HUES6 (cell line): ENCODE measurements at regions not wholly inside any gene's neighbourhood (a gene's known extent, or its start where the extent isn't known, plus 50 kb on each side); places are given as distances from the start of the nearest gene placed in this dataset.

Experiments
- H3K27ac ChIP-seq: 2 replicates; pipeline ENCODE4 v1.7.0; 2013; ENCODE audit warnings: low read depth, mild to moderate bottlenecking, low read length, inconsistent platforms
- H3K27me3 ChIP-seq: 2 replicates; pipeline ENCODE4 v1.6.1; 2013; ENCODE audit warnings: low read length; ENCODE audit not compliant: control insufficient read depth, insufficient read depth
- H3K36me3 ChIP-seq: 2 replicates; pipeline ENCODE4 v1.6.1; 2013; ENCODE audit warnings: low read length; ENCODE audit not compliant: control insufficient read depth, insufficient read depth
- H3K4me1 ChIP-seq: 2 replicates; pipeline ENCODE4 v1.6.1; 2013; ENCODE audit warnings: low read length; ENCODE audit not compliant: control insufficient read depth, insufficient read depth
- H3K4me3 ChIP-seq: 2 replicates; pipeline ENCODE4 v1.5.1; 2013; ENCODE audit warnings: low read depth, low read length
- H3K9ac ChIP-seq: one replicate; pipeline ENCODE4 v1.6.1; 2013; ENCODE audit warnings: mild to moderate bottlenecking, low read length
- H3K9me3 ChIP-seq: 2 replicates; pipeline ENCODE4 v1.6.1; 2013; ENCODE audit warnings: low read depth, low read length; ENCODE audit not compliant: control insufficient read depth, insufficient read depth

DNA sequence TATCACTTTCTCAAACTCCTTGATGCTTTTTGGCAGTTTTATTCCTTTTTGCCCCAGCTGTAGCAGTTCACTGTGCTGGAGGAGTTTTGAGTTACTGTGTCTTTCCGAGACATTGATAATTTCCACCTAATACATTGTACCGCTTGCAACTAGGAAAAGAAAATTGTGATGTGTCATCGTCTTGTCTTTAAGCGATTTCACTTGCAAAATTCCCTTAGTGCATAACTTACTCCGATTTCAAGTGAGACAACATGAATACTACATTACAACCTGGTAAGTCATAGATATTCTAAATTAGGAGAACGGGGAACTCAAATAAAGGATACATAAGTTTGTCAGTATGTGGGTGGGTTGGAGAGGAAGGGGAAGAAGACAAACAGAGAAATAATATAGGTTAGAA, 340.5 kb upstream of the KYNU start:
- Histone ChIP-seq H3K27ac (no peak overlapping the region), H3K4me3 (no peak overlapping the region), H3K9me3 (no peaks in the 10 kb centered on the region), H3K9ac (no peak overlapping the region), H3K36me3 (no peaks in the 10 kb centered on the region), H3K4me1 (no peaks in the 10 kb centered on the region), H3K27me3 (no peaks in the 10 kb centered on the region)

DNA sequence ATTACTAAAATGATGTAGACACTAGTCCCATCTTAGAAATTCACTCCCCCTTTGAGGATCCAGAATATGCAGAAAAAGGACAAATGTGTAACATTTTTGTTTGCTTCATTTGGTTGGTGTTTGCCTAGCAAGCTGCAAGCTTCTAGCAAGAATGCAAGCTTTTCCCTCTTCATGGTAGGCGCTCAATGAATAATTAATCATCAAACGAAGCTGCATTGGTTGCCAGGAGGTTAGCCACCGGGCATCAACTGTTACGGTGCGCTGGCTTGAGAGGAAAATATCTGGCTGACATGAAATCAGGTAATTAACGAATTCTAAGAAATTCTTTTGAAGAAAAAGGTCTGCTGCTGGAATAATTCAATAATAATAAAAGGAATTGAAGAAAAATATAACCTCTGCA, 341.0 kb upstream of the KYNU start:
- Histone ChIP-seq H3K27me3 (no peaks in the 10 kb centered on the region), H3K36me3 (no peaks in the 10 kb centered on the region), H3K9me3 (no peaks in the 10 kb centered on the region), H3K4me1 (no peaks in the 10 kb centered on the region), H3K4me3 (no peak overlapping the region), H3K9ac (no peak overlapping the region), H3K27ac (no peak overlapping the region)

DNA sequence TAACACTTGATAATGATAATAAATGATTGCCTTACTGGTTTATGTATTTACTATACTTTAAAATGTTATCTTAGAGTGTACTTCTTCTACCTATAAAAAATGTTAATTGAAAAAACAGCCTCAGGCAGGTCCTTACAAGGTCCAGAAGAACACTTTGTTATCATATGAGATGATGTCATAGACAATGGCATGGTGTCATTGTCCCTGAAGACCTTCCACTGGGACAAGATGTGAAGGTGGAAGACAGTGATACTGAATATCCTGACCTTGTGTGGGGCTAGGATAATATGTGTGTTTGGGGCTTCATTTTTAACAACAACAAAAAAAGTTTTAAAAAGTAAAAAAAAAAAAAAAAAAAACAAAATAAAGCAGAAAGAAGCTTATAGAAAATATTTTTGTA, 342.2 kb upstream of the KYNU start:
- Histone ChIP-seq H3K27me3 (no peaks in the 10 kb centered on the region), H3K4me3 (no peak overlapping the region), H3K4me1 (no peaks in the 10 kb centered on the region), H3K36me3 (no peaks in the 10 kb centered on the region), H3K9ac (no peak overlapping the region), H3K9me3 (no peaks in the 10 kb centered on the region), H3K27ac (no peak overlapping the region)

DNA sequence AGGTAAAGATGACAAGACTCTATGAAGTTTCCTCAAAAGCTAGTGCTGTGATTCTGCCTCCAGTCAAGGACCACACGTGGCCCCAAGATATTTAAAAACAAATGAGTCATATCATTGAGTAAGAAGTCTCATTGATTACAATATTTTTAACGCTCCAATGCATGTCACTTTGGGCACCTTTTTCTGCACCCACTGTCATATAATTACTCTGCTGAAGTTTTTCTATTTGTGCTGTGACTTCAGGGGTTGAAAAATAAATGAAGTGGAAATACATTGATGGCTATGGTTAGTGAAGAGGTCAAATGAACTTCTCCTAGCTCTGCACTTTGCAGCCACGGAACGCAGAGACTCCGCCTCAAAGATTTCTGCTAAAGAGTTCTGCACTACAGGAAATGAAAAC, 344.3 kb upstream of the KYNU start:
- H3K36me3 ChIP-seq: no peaks in the 10 kb centered on the region
- H3K9ac ChIP-seq: no peak overlapping the region
- H3K4me1 ChIP-seq: no peaks in the 10 kb centered on the region
- no peaks in the 10 kb centered on the region for H3K27me3 ChIP-seq
- H3K27ac ChIP-seq: no peak overlapping the region
- no peaks in the 10 kb centered on the region for H3K9me3 ChIP-seq
- no peak overlapping the region for H3K4me3 ChIP-seq

DNA sequence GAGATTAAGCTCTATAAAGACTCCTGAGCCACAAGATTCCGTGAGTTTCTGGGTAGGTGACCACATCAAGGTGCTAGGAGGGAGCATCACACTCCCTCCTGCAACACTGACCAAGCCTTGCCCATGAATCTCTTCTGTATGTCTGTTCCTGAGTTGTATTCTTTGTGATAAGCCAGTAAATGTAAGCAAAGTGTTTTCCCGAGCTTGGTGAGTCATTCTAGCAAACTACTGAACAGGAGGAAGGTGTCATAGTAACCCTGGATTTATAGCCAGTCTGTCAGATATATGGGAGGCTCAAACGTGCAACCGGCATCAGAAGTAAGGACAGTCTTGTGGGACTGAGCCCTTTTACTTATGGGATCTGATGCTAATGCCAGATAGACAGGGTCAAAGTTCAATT, 346.1 kb upstream of the KYNU start:
- Histone ChIP-seq H3K4me3 (no peak overlapping the region), H3K9ac (no peak overlapping the region), H3K36me3 (no peaks in the 10 kb centered on the region)

DNA sequence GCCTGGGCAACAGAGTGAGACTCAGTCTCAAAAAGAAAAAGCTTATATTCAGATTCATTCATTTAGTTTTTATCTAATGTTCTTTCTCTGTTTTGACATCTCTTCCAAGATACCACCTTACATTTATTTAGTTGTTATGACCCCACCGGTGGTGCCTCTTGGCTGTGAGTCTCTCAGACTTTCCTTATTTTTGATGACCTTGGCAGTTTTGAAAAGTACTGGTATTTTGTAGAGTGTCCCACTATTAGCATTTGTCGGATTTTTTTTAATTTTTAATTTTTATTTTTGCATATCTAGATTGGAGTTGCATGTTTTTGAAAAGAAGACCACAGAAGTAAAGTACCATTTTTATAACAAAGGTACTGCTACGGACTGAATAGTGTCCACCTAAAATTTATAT, 351.7 kb upstream of the KYNU start:
- H3K4me3 ChIP-seq: no peak overlapping the region
- no peaks in the 10 kb centered on the region for H3K27me3 ChIP-seq
- H3K9me3 ChIP-seq: no peaks in the 10 kb centered on the region
- no peak overlapping the region for H3K9ac ChIP-seq
- H3K27ac ChIP-seq: no peak overlapping the region
- H3K36me3 ChIP-seq: no peaks in the 10 kb centered on the region
- H3K4me1 ChIP-seq: no peaks in the 10 kb centered on the region

More for the DNA sequence above, 346.1 kb upstream of the KYNU start:
- no peaks in the 10 kb centered on the region for H3K9me3 ChIP-seq
- no peaks in the 10 kb centered on the region for H3K27me3 ChIP-seq
- H3K4me1 ChIP-seq: no peaks in the 10 kb centered on the region
- no peak overlapping the region for H3K27ac ChIP-seq

DNA sequence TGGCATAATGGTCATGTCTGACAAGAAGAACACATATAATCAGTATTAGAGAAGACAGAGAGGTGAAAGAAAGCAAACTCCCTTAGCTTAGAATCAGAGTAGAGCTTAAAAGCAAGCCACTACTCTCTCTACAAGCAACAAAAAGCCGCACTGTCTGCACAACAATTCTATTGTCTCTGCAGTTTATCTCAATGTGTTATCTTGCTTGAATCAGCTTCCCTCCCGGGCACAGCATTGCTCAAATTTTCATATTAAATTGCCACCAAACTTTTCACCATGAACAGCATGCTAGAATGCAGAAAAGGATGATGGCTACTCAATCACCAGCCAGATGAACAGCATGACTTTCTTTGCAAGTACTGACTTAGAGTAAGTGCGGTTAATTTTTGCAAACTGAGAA, 356.0 kb upstream of the KYNU start:
- H3K9me3 ChIP-seq: no peaks in the 10 kb centered on the region
- no peak overlapping the region for H3K27ac ChIP-seq
- no peak overlapping the region for H3K9ac ChIP-seq
- H3K36me3 ChIP-seq: no peaks in the 10 kb centered on the region
- H3K27me3 ChIP-seq: no peaks in the 10 kb centered on the region
- no peaks in the 10 kb centered on the region for H3K4me1 ChIP-seq
- no peak overlapping the region for H3K4me3 ChIP-seq

DNA sequence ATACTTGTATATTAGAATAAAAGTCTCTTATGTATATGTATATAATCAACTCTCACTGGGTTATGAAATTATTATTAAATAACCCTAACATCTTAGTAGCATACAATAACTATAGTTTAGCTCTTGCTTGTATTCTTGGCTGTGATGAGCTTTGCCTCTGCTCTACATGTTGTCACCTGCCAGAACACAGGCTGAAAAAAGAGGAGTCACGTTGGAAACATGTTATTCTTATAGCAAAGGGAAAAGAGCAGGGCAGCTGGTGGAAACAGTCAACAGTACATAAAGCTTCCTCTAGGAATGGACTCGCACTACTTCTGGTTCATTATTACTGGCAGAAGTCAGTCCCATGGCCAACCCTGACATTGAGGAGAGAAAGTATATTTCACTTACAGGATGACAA, 362.0 kb upstream of the KYNU start:
- H3K27me3 ChIP-seq: no peaks in the 10 kb centered on the region
- no peak overlapping the region for H3K4me3 ChIP-seq
- no peaks in the 10 kb centered on the region for H3K36me3 ChIP-seq
- no peak overlapping the region for H3K9ac ChIP-seq
- no peaks in the 10 kb centered on the region for H3K9me3 ChIP-seq
- H3K27ac ChIP-seq: no peak overlapping the region
- no peaks in the 10 kb centered on the region for H3K4me1 ChIP-seq

DNA sequence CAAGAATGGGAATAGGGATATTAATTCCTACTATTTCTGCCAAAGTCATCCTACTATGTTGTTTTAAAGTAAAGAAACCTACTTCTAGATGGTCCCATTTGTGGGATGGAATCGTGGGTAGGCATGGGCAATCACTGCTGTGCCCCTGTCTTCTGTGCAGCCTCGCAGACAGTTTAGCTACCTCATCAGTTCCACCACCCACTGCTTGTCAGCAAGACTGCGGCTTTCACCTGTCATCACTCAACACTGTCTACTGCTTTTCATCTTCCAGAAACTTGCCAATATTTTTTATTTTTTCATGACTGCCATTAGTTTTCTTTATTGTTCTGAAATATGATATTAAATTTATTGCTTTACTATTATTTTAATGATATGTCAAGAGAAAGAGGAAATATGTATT, 368.1 kb upstream of the KYNU start:
- H3K36me3 ChIP-seq: no peaks in the 10 kb centered on the region
- H3K4me3 ChIP-seq: no peak overlapping the region
- H3K27me3 ChIP-seq: no peaks in the 10 kb centered on the region
- no peak overlapping the region for H3K9ac ChIP-seq
- no peaks in the 10 kb centered on the region for H3K4me1 ChIP-seq
- H3K9me3 ChIP-seq: no peaks in the 10 kb centered on the region
- no peak overlapping the region for H3K27ac ChIP-seq

DNA sequence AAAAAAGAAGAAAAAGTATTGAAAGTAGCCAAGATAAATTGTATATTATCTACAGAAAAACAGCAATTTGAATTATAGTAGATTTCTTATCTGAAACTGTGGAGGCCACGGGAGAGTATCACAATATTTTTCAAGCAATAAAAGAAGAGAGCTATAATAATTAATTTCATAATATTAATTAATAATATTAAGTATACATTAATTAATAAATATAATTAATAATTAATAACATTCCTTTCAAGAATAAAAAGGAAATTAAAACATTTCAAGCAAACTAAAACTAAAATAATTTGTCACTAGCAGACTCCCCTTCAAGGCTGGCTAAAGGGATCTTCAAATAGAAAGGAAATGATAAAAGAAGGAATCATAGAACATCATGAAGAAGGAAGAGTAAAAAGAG, 372.7 kb upstream of the KYNU start:
- no peaks in the 10 kb centered on the region for H3K4me1 ChIP-seq

DNA sequence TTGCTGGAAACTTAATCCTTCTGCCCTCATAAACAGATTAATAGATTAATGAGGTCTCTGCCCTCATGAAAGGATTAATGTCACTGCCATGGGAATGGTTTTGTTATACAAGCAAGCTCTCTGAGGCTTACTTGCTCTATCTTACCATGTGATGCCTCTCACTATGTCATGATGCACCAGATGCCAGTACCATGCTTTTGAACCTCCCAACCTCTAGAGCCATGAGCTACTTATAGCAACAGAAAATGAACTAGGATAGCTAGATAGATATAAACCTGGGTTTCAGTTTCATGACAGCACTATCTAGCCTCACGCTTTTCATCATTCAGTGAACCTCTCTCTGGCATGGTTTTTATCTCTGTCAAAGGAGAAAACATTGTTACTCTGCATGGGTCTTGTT, 371.6 kb upstream of the LRP1B start:
- H3K4me3 ChIP-seq: no peak overlapping the region
- no peaks in the 10 kb centered on the region for H3K36me3 ChIP-seq
- no peak overlapping the region for H3K9ac ChIP-seq
- H3K4me1 ChIP-seq: no peaks in the 10 kb centered on the region
- no peak overlapping the region for H3K27ac ChIP-seq
- no peaks in the 10 kb centered on the region for H3K27me3 ChIP-seq
- no peaks in the 10 kb centered on the region for H3K9me3 ChIP-seq

More for the DNA sequence above, 372.7 kb upstream of the KYNU start:
- Histone ChIP-seq H3K4me3 (no peak overlapping the region), H3K9me3 (no peaks in the 10 kb centered on the region), H3K27me3 (no peaks in the 10 kb centered on the region), H3K9ac (no peak overlapping the region), H3K27ac (no peak overlapping the region), H3K36me3 (no peaks in the 10 kb centered on the region)

DNA sequence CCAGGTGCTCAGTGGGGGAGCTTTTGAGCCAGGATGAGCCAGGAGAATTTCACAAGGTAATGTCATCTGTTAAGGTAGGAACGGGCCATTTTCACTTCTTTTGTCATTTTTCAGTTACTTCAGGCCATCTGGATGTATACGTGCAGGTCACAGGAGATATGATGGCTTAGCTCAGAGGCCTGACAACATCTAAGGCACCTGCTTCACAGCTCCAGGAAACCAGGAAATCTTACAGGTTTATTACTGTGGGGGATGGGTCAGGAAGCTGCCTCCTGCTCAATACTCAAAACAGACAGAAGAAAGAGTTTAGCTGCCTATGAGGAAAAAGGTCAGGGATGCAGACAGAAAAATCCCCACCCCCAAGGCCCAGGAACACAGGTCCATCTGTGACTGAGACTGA, 364.3 kb upstream of the LRP1B start:
- H3K27ac ChIP-seq: no peak overlapping the region
- no peak overlapping the region for H3K4me3 ChIP-seq
- H3K9ac ChIP-seq: no peak overlapping the region
- H3K36me3 ChIP-seq: no peaks in the 10 kb centered on the region
- peaks cover 4% of the 10 kb centered on the region; the same call in 1 of the 2 replicates for H3K4me1 ChIP-seq
- peaks cover 15% of the 10 kb centered on the region for H3K9me3 ChIP-seq
- no peaks in the 10 kb centered on the region for H3K27me3 ChIP-seq
